ENCODE measurements at regions not wholly inside any gene's neighbourhood (a gene's known extent, or its start where the extent isn't known, plus 50 kb on each side); places are given as distances from the start of the nearest gene placed in this dataset.

DNA sequence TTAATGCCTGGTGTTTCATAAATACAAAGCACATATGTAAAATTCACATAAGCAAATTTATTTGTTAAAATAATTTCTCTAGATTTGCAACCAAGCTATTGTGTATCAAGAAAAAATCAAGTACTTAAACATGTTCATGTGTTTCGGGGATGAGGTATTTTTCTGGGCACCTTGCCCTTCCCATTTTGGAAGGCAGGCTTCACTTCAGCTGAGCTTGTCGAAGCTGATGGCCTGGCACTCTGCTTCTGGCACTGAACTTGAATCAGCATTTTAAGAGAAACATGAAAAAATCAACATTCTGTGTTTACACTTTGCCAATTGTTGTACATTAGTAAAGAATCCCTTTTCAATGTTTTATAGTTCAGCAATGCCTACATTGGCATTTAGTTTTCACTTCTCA lies 179.1 kb upstream of the STEAP4 start:
- TF ChIP-seq, protein P1, sequence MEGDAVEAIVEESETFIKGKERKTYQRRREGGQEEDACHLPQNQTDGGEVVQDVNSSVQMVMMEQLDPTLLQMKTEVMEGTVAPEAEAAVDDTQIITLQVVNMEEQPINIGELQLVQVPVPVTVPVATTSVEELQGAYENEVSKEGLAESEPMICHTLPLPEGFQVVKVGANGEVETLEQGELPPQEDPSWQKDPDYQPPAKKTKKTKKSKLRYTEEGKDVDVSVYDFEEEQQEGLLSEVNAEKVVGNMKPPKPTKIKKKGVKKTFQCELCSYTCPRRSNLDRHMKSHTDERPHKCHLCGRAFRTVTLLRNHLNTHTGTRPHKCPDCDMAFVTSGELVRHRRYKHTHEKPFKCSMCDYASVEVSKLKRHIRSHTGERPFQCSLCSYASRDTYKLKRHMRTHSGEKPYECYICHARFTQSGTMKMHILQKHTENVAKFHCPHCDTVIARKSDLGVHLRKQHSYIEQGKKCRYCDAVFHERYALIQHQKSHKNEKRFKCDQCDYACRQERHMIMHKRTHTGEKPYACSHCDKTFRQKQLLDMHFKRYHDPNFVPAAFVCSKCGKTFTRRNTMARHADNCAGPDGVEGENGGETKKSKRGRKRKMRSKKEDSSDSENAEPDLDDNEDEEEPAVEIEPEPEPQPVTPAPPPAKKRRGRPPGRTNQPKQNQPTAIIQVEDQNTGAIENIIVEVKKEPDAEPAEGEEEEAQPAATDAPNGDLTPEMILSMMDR (IDR thresholded peaks at IDR 0.05; ENCODE audit: borderline replicate concordance, extremely low read depth, low read length, poor library complexity, severe bottlenecking): no peak
- TF ChIP-seq EZH2 (IDR thresholded peaks at IDR 0.05; ENCODE audit: borderline replicate concordance, low read depth, low read length, severe bottlenecking): no peak

All from DND-41 (cell line).